HEK293 (cell line): ENCODE measurements at regions not wholly inside any gene's neighbourhood (a gene's known extent, or its start where the extent isn't known, plus 50 kb on each side); places are given as distances from the start of the nearest gene placed in this dataset.

Source experiments
- CTCF ChIA-PET: fragments of 350-600 bp; formaldehyde crosslinking; extraction: SDS; loops from one replicate; lab custom pipeline; 2021; ENCODE audit warnings: antibody characterized with exemption; lab: Yijun Ruan, JAX
- POLR2A ChIA-PET: fragments of 300-600 bp; formaldehyde crosslinking; extraction: SDS; loops from one replicate; lab custom pipeline; 2020; ENCODE audit warnings: antibody characterized with exemption, inconsistent platforms; lab: Yijun Ruan, JAX
- H3K27ac ChIP-seq: fragments of 200-500 bp; sonication (Bioruptor generic); 2 replicates; pipeline ENCODE4 v1.5.1; 2014; ENCODE audit warnings: low read depth, low read length, control low read depth, inconsistent platforms; ENCODE audit errors: extremely low read depth
- H3K36me3 ChIP-seq, 2 experiments: fragments of 200-500 bp in 1 of 2; sonication (Bioruptor generic) in 1 of 2; 1 replicate in 1 of 2; 2 replicates in 1 of 2; pipeline ENCODE4 v1.5.1; 2014 to 2017; ENCODE audit warnings: inconsistent platforms in 2 of 2, low read length in 2 of 2; ENCODE audit not compliant: control insufficient read depth in 2 of 2, insufficient read depth in 1 of 2
- H3K4me1 ChIP-seq: fragments of 200-500 bp; sonication (Bioruptor generic); 2 replicates; pipeline ENCODE4 v1.5.1; 2014; ENCODE audit warnings: mild to moderate bottlenecking, low read length, inconsistent platforms; ENCODE audit not compliant: control insufficient read depth, insufficient read depth
- H3K4me3 ChIP-seq: 2 replicates; pipeline ENCODE4 v1.5.1; 2011; ENCODE audit warnings: low read depth, mild to moderate bottlenecking, control low read depth, low read length, moderate library complexity
- H3K9me3 ChIP-seq: fragments of 200-500 bp; sonication (Bioruptor generic); 2 replicates; pipeline ENCODE4 v1.5.1; 2014; ENCODE audit warnings: low read depth, low read length, inconsistent platforms; ENCODE audit not compliant: control insufficient read depth, insufficient read depth
- ELK4 ChIP-seq: IDR thresholded peaks from 2 replicates; pipeline ENCODE4 v1.6.1; 2011; ENCODE audit warnings: mild to moderate bottlenecking, low read depth, low read length, borderline replicate concordance
- OSR2 ChIP-seq: fragments of 450-650 bp; formaldehyde crosslinking; IDR thresholded peaks from 2 replicates; pipeline ENCODE4 v1.5.1; 2016; ENCODE audit warnings: missing biosample characterization, missing genetic modification characterization
- OVOL3 ChIP-seq: fragments of 450-650 bp; formaldehyde crosslinking; IDR thresholded peaks from 2 replicates; pipeline ENCODE4 v1.5.1; 2016; ENCODE audit warnings: missing biosample characterization, missing genetic modification characterization
- PRDM1 ChIP-seq: fragments of 450-650 bp; formaldehyde crosslinking; IDR thresholded peaks from 2 replicates; pipeline ENCODE4; 2016; ENCODE audit warnings: missing biosample characterization, missing genetic modification characterization
- PRDM2 ChIP-seq: fragments of 450-650 bp; formaldehyde crosslinking; IDR thresholded peaks from 2 replicates; pipeline ENCODE4 v1.5.1; 2016; ENCODE audit warnings: missing biosample characterization, missing genetic modification characterization, borderline replicate concordance
- PRDM4 ChIP-seq: fragments of 450-650 bp; formaldehyde crosslinking; IDR thresholded peaks from 2 replicates; pipeline ENCODE4 v1.5.1; 2017; ENCODE audit warnings: missing biosample characterization, missing genetic modification characterization
- ZFP41 ChIP-seq: fragments of 450-650 bp; formaldehyde crosslinking; IDR thresholded peaks from 2 replicates; pipeline ENCODE4 v1.5.1; 2016; ENCODE audit warnings: missing biosample characterization, missing genetic modification characterization, borderline replicate concordance
- ZNF121 ChIP-seq: fragments of 450-650 bp; formaldehyde crosslinking; IDR thresholded peaks from 2 replicates; pipeline ENCODE4 v1.5.1; 2016; ENCODE audit warnings: missing biosample characterization, missing genetic modification characterization
- ZNF155 ChIP-seq: fragments of 450-650 bp; formaldehyde crosslinking; IDR thresholded peaks from 2 replicates; pipeline ENCODE4 v1.5.1; 2016; ENCODE audit warnings: missing biosample characterization, missing genetic modification characterization
- ZNF184 ChIP-seq: fragments of 450-650 bp; IDR thresholded peaks from 2 replicates; pipeline ENCODE4 v1.5.1; 2018; ENCODE audit warnings: missing biosample characterization, mild to moderate bottlenecking, missing genetic modification characterization
- ZNF202 ChIP-seq: fragments of 450-650 bp; formaldehyde crosslinking; IDR thresholded peaks from 2 replicates; pipeline ENCODE4 v1.5.1; 2016; ENCODE audit warnings: missing biosample characterization, missing genetic modification characterization, borderline replicate concordance
- ZNF214 ChIP-seq: fragments of 450-650 bp; formaldehyde crosslinking; IDR thresholded peaks from 2 replicates; pipeline ENCODE4 v1.5.1; 2017; ENCODE audit warnings: missing biosample characterization, mild to moderate bottlenecking, missing genetic modification characterization, borderline replicate concordance
- ZNF248 ChIP-seq: fragments of 450-650 bp; formaldehyde crosslinking; IDR thresholded peaks from 2 replicates; pipeline ENCODE4 v1.5.1; 2017; ENCODE audit warnings: missing biosample characterization, missing genetic modification characterization
- ZNF302 ChIP-seq: fragments of 450-650 bp; formaldehyde crosslinking; IDR thresholded peaks from 2 replicates; pipeline ENCODE4 v1.5.1; 2016; ENCODE audit warnings: missing biosample characterization, missing genetic modification characterization, low read depth
- ZNF341 ChIP-seq: fragments of 450-650 bp; formaldehyde crosslinking; IDR thresholded peaks from 2 replicates; pipeline ENCODE4; 2016; ENCODE audit warnings: low read depth, missing biosample characterization, missing genetic modification characterization
- ZNF37A ChIP-seq: fragments of 450-650 bp; IDR thresholded peaks from 2 replicates; pipeline ENCODE4 v1.5.1; 2018; ENCODE audit warnings: missing biosample characterization, missing genetic modification characterization
- ZNF585B ChIP-seq: fragments of 450-650 bp; formaldehyde crosslinking; IDR thresholded peaks from 2 replicates; pipeline ENCODE4 v1.5.1; 2016; ENCODE audit warnings: missing biosample characterization, missing genetic modification characterization
- ZNF660 ChIP-seq: fragments of 450-650 bp; IDR thresholded peaks from 2 replicates; pipeline ENCODE4 v1.5.1; 2018; ENCODE audit warnings: missing biosample characterization, mild to moderate bottlenecking, missing genetic modification characterization

- TF ChIP-seq ZNF155 (no peak), ZNF585B (tag by site-specific recombination) (no peak), ZNF37A (tag by site-specific recombination) (no peak), ZNF660 (no peak)
Measured at GRCh38 chr16:59087641-59088040, 353.5 kb upstream of the GOT2 start.

GRCh38 chr16:59067205-59067604 lies 333.1 kb upstream of the GOT2 start:
- ChIA-PET CTCF (interaction anchor here (0.6 kb wide), 1 partner anchor 59 kb away, joined by 3 read pairs; no protein-coding TSS in a partner anchor), POLR2A (no interaction called here)
- TF ChIP-seq PRDM2 (tag by site-specific recombination) = no peak
- TF ChIP-seq PRDM1 (tag by site-specific recombination) = no peak
- TF ChIP-seq ZNF202 (tag by site-specific recombination) = no peak
- no peak for TF ChIP-seq ZFP41 (tag by site-specific recombination)
- no peak for TF ChIP-seq OVOL3 (tag by site-specific recombination)
- no peak for TF ChIP-seq ZNF302
- no peak for TF ChIP-seq PRDM4 (tag by site-specific recombination)
- TF ChIP-seq ZNF184 (tag by site-specific recombination) = no peak
- no peak for TF ChIP-seq OSR2 (tag by site-specific recombination)
- TF ChIP-seq ZNF248 = no peak
- TF ChIP-seq ZNF121 (tag by site-specific recombination) = no peak
- TF ChIP-seq ZNF214 = no peak
- no peak for TF ChIP-seq ELK4
- no peak for TF ChIP-seq ZNF341 (tag by site-specific recombination)
- Histone ChIP-seq H3K4me1 (no peaks in the 10 kb centered on the region), H3K36me3 (no peaks in the 10 kb centered on the region), H3K9me3 (no peaks in the 10 kb centered on the region), H3K4me3 (no peak overlapping the region), H3K27ac (no peak overlapping the region)

More at GRCh38 chr16:59087641-59088040, 353.5 kb upstream of the GOT2 start:
- ChIA-PET CTCF (interaction anchor here (0.6 kb wide), 1 partner anchor 255 kb away, joined by 3 read pairs; no protein-coding TSS in a partner anchor), POLR2A (no interaction called here)
- Histone ChIP-seq H3K9me3 (no peaks in the 10 kb centered on the region), H3K4me3 (no peak overlapping the region), H3K4me1 (no peaks in the 10 kb centered on the region), H3K36me3 (no peaks in the 10 kb centered on the region), H3K27ac (no peak overlapping the region)
